ENCODE measurements at regions not wholly inside any gene's neighbourhood (a gene's known extent, or its start where the extent isn't known, plus 50 kb on each side); places are given as distances from the start of the nearest gene placed in this dataset.
"Not testable (repeated sequence)": the region's sequence is repeated elsewhere in the genome, so short reads cannot be mapped to it uniquely, and the experiment has no call there.

DNA sequence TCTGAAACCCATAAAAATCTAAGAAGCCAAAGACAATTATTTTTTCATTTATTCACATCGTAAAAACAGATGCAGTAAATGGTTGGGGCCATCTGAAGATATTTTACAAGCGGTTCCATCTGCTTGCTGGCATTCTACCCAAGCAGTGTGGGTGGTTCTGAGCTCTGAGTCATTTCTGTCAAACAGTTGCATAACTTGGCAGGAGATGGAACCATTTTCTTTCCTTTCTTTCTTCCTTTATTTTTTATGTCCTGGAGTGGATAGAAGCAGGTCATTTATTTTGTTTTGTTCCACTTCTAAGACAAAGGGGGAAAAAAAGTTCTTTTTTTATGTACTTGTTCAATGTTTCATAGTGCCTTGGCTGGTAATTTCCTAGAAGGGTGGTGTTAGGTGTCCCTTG, 1151.9 kb upstream of the GOT2 start:
- peak; percentile 67 for DNase-seq (ENCODE audit: low spot score)

DNA sequence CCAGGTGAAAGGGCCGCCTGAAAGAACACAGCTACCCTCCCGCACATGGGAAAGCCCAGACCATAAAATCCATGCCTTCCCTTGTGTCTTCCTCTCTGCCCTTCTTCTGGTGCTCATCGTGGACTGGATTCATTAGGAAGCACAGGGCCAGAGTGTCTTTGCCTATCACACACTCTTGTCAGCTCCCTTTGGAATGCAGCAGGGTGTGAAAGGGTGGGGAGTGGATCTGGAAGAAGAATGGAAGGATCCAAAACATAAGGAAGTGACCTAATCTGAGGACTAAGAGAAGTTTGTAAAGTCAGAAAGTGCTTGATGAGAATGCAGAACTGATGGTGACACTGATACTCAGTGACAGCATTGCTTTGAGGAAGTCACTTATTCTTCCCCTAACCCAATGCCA, 1147.3 kb upstream of the GOT2 start:
- DNase-seq (ENCODE audit: low spot score): no peak

DNA sequence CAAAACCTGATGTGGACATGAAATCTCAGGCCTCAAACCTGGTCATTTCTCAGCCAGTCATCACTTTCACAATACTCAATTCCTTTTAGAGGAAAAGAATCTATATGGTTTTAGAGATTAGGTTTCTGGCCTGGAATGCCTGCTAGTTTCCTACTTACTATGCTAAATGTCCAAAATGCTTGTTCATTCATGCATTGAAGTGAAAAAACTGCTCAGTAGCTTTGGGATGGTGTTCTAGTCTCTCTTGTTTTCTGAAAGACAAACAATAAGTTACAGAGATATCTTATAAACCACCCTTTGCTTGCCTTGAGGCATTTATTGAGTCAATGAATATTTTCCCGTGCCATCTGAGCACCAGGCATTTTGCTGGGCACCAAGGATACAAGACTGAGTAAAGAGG, 1146.5 kb upstream of the GOT2 start:
- no peak for DNase-seq (ENCODE audit: low spot score)

DNA sequence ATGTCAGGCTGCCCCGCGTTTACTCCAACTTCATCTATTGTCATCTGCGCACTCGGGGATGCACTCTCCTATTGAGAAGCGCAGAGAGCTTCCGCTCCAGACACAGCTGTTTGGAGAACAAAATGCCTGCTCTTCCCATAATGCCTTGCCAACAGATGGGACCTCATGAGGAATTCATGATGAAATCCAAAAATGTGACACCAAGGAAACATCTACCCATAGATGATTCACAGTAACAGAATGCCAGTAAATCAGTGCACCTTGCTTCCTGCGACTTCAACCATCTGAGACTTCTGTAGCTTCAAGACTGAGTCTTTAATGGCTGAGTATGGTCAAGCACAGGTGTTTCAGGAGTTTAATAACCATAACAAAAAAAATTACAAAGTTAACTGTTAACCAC, 1144.9 kb upstream of the GOT2 start:
- DNase-seq (ENCODE audit: low spot score): no peak

DNA sequence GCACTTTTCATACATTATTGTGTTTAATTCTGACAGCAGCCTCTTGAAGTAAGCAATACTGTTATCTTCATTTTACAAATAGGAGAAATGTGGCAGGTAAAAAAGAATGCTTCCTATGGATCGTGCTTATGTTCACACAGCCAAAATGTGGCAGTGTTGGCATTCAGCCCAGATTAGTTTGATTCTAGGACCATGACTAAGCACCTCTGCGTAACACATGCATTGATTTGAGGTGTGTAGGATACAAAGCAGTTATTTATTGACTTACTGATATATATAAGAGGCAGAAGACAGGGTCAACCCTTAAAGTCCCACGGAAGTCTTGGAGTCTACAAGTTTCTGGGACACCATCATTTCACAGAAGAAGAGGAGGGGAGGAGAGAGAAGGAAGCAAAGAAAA, 1144.4 kb upstream of the GOT2 start:
- no peak for DNase-seq (ENCODE audit: low spot score)

DNA sequence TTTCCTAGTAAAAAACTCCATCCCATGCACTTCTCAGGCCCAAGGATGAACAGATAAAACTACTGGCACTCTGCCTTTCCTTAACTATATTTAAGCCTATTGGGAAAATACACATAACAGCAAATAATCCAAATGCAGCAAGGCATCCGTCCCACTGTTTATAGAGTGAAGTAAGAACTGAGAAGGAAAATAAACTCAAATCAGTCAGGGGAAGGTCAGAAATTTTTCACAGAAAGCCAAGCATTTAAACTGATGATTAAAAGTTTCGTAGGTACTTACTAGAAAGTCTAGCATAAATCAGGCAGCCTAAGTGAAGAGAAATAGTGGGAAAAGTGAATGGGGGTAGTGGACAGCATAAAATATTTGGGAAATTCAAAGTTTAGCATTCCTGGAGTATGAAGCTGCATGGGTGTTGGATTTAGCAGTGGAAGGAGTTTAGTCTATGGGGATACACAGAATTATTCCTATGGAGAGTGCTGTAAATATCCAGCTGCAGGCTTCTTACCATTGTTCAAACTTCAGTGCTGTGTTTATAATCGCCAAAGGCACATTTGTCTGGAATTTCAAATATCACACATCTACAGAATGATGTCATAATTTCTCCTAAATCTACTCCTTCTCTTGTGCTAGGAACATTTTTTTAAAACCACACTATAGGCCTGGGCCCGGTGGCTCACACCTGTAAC, 1131.0 kb upstream of the GOT2 start:
- DNase-seq (ENCODE audit: low spot score): no peak

DNA sequence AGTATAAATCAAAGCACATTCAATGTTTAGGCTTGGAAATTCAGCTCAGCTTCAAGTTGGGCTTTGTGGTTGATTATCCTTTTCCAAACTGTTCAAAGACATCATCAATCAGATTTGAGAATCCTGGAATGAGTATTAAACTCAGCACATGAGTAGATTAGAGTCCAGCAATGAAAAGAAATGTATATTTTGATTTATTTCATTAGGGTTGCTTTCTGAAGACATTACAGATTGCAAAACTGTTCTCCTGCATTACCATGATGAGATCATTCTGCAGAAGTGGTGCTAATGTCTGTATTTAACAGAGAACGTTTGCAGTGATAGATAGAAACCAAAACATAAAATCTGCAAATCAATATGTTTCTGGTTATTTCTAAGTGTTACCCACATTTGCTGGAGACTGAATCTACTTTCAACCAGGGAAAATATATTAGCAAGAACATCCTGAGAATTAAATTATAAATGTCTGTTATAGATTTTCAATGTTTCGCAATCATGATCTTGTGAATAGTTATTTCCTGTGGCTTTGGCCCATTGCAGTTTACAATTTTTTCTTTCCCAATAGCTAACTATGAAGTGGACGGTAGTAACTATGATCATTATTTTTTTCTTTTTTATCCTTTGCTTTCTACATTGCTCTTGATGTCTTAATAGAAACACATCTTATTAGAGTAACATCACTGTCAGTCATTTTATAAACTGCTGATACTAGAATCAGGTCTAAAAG, 1125.7 kb upstream of the GOT2 start:
- DNase-seq (ENCODE audit: low spot score): no peak

DNA sequence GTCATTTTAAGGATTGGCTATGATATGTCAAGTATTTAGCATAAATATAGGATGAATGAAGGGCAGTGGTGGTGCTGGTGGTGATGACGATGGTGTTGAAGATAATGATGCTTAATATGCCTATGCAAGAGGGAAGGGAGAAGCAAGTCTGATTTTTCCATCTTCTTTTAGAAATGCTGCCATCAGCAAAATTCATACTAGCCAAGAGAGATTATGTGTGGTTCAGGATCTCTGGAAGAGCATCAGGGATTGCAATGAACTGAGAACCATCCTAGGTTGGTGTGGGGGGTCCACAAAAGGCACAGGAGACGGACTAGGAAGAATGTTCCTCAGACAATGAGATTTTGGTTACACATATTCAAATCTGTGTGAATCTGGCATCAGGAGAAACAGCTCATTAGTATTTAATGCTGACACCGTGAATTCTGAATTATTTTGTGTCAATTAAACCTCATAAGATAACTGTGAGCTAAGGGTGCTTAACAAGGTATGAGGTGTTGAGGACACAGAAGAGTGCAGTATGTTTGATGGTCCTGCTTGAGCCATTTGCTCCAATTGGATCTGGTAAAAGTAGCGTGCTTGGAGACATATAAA, 1120.8 kb upstream of the GOT2 start:
- DNase-seq (ENCODE audit: low spot score): no peak

DNA sequence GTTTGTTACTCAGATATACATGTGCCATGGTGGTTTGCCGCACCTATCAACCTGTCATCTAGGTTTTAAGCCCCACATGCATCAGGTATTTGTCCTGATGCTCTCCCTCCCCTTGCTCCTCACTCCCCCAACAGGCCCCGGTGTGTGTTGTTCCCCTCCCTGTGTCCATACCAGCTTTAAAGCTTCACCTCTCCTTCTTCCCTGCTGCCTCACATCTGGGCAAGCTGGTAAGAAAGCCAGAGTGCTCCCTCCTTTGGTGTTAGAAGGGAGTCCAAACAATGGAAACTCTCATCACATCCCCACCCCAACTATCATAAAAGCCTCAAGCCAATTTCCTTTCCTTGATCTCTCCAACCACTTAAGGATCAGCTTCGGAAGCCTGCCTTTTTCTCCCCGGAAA, 1115.6 kb upstream of the GOT2 start:
- no peak for DNase-seq (ENCODE audit: low spot score)

DNA sequence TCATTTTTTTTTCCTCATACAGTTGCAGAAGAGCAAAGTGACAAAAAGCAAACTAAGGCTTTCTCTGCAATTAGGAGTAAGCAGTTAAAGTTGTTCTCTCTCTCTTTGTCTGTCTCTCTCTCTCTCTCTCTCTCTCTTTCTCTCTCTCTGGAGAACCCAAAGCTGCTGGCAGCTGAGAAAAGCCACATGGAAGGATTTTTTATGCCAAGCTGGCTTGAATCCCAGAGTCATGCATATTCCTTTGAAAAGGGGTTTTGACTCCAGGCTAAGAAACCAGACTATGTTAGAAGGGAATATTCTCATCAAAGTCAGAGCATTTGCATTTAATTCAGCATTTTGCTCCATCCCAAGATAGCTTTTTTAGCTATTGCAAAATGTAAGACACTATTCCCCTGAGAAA, 1114.2 kb upstream of the GOT2 start:
- no peak for DNase-seq (ENCODE audit: low spot score)

DNA sequence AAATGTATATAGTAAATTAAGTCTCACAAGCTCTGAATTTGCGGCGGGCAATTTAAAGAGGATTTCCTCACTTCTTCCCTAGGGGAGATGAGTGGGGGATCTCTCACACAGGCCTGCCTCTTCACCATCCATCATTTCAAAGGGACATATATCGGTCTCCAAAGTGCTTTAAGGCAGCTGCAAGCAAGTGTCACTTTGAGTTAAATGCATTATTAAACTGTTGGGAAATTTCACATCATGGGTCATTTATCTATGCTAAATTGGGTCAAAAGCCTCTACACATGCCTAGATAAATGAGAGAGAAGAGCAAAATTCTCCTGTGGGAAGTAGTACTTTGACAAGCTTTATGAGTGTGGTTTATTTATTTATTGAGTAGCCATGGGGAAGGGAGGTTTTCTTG, 1106.1 kb upstream of the GOT2 start:
- DNase-seq (ENCODE audit: low spot score): no peak

DNA sequence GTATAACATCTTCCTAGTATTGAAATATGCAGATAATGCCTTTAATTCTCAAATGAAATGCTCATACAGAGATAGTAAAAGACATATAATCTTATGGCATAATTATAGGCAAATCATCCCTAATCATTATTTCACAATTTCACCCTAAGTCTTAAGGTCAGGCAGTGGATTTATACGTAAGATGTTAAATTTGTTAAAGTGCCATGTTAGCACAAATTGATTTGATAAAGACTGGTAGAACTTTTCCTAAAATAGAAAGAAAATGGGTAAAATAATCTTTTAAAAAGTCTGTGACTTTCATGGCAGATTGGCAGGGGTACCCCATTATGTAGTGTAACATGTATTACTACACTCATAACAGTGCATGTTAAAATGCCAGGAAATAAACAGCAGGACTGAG, 1092.7 kb upstream of the GOT2 start:
- DNase-seq (ENCODE audit: low spot score): no peak

DNA sequence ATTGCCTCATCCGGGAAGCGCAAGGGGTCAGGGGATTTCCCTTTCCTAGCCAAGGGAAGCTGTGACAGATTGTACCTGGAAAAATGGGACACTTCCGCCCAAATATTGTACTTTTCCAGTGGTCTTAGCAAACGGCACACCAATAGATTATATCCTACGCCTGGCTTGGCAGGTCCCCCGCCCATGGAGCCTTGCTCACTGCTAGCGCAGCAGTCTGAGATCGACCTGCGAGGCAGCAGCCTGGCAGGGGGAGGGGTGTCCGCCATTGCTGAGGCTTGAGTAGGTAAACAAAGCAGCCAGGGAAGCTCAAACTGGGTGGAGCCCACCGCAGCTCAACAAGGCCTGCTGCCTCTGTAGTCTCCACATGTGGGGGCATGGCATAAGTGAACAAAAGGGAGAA, 1075.4 kb upstream of the GOT2 start:
- not testable (repeated sequence) for DNase-seq (ENCODE audit: low spot score)

DNA sequence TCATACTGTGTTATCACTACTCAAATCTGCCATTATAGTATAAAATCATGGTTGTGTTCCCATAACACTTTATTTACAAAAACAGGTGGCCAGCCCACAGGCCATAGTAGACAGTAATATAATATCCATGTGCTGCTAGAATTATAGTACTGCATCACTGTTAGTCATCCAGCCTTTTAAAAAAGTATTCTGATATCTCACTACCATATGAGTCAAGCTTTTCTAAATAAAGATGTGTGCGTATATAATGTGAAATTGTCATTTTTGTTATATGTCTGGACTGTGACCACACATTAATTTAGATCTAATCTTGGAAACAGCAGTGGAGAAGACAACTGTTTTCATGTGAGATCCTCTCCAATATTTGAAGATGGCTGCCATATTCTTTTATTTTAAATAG, 1049.1 kb upstream of the GOT2 start:
- no peak for DNase-seq (ENCODE audit: low spot score)

DNA sequence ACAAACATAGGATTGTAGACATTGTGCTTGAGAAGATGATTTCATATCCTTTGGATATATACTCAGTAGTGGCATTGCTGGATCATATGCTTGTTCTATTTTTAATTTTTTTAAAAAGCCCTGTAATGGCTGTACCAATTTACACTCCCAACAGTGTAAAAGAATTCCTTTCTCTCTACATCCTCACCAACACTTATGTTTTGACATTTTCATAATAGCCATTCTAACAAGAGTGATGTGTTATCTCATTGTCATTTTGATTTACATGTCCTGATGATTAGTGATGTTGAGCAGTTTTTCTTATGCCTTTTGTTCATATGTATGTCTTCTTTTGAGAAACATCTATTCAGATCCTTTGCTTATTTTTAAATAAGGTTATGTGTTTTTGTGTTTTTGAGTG, 1039.2 kb upstream of the GOT2 start:
- DNase-seq (ENCODE audit: low spot score): no peak

DNA sequence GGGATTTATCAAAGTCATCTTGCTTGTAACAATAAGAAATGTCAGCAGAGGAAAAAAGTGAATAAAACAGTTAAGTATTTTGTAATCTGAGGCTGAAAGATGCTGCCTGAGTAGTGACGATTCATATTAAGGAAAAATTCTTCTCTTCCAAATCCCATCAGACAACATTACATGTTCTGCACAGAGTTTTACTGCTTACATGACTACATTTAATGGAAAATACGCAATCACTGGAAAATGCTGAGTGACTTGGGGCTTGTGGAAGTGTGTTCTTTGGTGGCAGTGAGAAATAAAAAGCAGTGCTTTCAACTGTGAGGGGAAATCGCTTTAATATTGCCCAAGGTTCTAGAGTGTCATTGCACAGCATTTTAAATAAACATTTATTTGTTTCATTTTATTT, 1025.2 kb upstream of the GOT2 start:
- no peak for DNase-seq (ENCODE audit: low spot score)

DNA sequence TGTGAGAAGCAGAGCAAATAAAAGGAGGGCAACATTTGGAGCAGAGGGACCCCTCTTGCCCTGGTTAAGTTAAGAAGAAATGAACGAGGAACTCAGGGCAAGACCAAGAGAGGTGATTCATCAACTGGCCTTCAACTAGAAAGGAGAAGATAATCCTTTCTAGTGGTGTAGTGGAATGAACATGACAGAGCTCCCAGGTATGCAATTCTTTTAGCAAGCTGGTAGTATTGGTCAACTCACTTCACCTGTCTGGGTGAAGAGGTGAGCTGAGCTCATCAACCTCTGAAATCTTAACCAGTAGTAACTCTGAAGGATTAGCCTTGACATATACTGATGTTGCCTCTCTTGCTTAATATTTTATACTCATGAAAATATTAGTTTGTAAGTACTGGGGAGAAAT, 1024.7 kb upstream of the GOT2 start:
- DNase-seq (ENCODE audit: low spot score): no peak

DNA sequence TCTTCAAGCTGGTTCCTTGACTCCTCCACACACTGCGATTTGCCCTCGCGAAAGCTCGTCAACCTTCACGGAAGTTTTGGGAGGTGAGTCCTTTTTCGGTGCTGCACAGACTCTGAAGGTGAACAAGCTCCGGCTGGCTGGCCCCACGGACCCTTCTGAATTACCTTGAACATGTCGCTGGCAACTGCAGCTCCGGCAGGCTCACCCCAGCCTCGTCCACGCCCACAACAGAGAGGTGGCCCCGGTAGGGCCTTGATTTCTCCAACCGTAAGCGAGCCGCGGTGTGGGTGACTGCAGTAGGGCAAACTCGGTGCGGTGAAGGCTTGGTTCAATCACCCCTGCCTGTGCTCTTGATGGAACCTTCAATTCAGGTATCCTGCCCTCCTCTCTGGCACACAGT, 1020.7 kb upstream of the GOT2 start:
- no peak for DNase-seq (ENCODE audit: low spot score)

DNA sequence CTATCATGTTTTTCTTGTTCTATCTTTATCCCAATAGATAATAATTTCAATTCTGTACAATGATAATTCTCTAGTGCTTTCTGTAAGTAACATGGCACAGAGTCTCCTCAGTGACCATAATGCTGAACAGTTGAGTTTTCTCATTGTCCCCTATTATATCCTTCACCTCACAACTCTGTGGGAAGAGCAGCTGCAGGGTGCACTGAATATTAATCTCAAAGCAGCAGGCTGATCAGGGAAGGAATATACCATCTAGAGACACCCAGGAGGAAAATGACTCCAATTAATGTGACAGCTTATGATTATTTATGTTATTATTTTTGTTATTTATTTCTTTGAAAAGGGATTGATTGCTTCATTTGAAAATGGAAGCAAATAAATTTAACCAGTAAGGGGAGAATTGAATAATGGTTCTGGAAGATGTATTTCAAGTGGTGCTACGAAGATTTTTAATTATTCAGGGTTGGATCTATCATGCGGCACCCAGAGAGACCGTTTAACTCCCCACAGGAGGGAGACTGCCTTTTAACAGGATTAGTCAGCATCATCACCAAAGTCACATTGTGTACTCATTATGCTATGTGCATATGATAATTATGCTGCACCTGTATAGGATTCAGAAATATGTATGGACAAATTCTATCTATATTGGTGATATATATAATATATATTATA, 1015.7 kb upstream of the GOT2 start:
- no peak for DNase-seq (ENCODE audit: low spot score)

DNA sequence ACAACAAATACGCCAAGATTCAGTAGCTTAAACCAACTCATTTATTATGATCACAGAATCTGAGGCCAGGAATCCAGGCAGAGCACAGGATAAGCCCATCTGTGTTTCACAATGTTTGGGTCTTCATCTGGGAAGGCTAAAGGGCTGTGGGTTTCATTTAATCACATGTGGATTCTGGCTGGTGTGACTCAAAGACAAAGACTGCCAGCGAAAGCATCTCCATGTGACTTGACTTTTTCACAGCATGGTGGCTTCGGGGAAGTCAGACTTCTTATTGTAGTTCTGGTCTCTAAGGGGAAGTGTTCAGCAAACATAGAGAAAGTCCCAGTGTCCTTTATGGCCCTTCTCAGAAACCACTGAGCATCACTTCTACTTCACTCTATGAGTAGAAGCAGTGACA, 1014.4 kb upstream of the GOT2 start:
- no peak for DNase-seq (ENCODE audit: low spot score)

DNA sequence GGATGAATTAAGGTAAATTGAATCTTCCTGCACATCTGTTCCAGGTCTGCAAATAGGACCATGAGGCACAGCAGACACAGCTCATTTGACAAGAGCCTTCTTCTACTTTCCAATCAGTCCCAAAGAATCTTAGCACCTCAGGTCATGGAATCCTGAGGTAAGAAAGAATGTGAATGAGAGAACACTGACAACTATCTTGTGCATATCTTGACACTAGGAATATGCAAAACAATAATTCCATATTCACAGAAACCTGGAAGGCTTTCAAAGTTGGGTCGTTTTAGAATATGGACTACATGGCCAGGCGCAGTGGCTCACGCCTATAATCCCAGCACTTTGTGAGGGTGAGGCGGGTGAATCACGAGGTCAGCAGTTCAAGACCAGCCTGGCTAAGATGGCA, 1009.4 kb upstream of the GOT2 start:
- DNase-seq (ENCODE audit: low spot score): no peak

DNA sequence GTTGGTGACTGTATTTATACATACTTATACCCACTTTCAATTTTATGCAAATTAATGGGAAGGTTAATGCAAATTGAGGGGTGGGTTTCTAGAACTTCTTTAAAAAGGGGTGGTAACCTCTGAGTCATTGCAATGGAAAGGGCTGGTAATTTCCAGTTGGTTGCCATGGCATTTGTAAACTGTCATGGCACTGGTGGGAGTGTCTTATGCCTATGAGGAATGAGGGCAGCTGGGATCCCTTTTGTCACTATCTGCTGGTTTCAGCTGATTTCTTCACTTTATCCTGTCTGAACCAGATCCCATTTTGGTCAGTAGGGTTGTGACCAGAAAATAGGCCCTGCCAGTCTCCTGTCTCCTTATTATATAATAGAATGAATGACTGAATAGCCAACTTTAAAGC, 1006.7 kb upstream of the GOT2 start:
- DNase-seq (ENCODE audit: low spot score): no peak

DNA sequence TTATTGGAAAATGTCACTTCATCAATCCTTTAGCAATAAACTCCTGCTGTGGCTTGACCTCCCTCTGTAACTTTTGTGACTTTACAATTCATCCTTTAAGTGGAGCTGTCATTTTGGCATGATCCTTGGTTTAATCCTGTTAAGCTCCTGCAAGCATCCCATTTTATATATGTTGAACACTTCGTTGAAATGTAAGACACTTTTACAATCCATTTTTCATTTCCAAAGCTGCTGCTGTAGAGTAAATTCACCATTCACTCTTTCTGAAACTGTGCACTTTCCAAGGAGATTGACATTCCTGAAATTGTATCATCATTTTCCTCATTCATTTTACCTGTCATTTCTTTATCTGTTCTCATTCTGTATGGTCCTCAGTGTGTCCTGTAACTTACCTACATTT, 1003.2 kb upstream of the GOT2 start:
- DNase-seq (ENCODE audit: low spot score): no peak
